GM23338 (cell line): ENCODE measurements at regions not wholly inside any gene's neighbourhood (a gene's known extent, or its start where the extent isn't known, plus 50 kb on each side); places are given as distances from the start of the nearest gene placed in this dataset.

Source experiments
- ATAC-seq: fragments of 200-7000 bp; cut with Tn5 transposase; 3 replicates; pipeline ENCODE4 v1.9.1; 2020
- DNase-seq: peaks from one replicate; pipeline ENCODE4 v3.0.0-alpha.2; 2015; ENCODE audit warnings: low spot score
- H2AFZ ChIP-seq: fragments of 200-600 bp; sonication (generic); 2 replicates; pipeline ENCODE4 v1.8.0; 2016; ENCODE audit warnings: antibody characterized with exemption, mild to moderate bottlenecking, moderate library complexity
- H3F3A ChIP-seq: fragments of 200-600 bp; sonication (generic); replicated peaks from 2 replicates; pipeline ENCODE4 v1.8.0; 2017; ENCODE audit warnings: antibody characterized with exemption, mixed run types, low read depth
- H3K27ac ChIP-seq: fragments of 200-600 bp; sonication (generic); 2 replicates; pipeline ENCODE4 v1.6.1; 2016; ENCODE audit warnings: low read depth
- H3K27me3 ChIP-seq: fragments of 200-600 bp; sonication (generic); 2 replicates; pipeline ENCODE4 v1.8.0; 2016; ENCODE audit warnings: mild to moderate bottlenecking, mixed run types, moderate library complexity; ENCODE audit not compliant: insufficient read depth
- H3K36me3 ChIP-seq: fragments of 200-600 bp; sonication (generic); 2 replicates; pipeline ENCODE4 v1.8.0; 2016; ENCODE audit warnings: mild to moderate bottlenecking; ENCODE audit not compliant: insufficient read depth
- H3K4me1 ChIP-seq: fragments of 200-600 bp; sonication (generic); 2 replicates; pipeline ENCODE4 v1.8.0; 2016; ENCODE audit warnings: mild to moderate bottlenecking, moderate library complexity; ENCODE audit not compliant: insufficient read depth
- H3K4me2 ChIP-seq: fragments of 200-600 bp; sonication (generic); 2 replicates; pipeline ENCODE4 v1.7.1; 2017; ENCODE audit warnings: mixed run types
- H3K4me3 ChIP-seq: fragments of 200-600 bp; sonication (generic); 2 replicates; pipeline ENCODE4 v1.6.1; 2016; ENCODE audit warnings: mixed run types
- H3K79me2 ChIP-seq: fragments of 200-600 bp; sonication (generic); replicated peaks from 2 replicates; pipeline ENCODE4 v1.8.0; 2017; ENCODE audit warnings: mild to moderate bottlenecking; ENCODE audit not compliant: insufficient read depth
- H3K9me2 ChIP-seq: fragments of 200-600 bp; sonication (generic); 2 replicates; pipeline ENCODE4 v1.8.0; 2017; ENCODE audit not compliant: insufficient read depth
- H4K20me1 ChIP-seq: fragments of 200-600 bp; sonication (generic); replicated peaks from 2 replicates; pipeline ENCODE4 v1.8.0; 2017; ENCODE audit warnings: mild to moderate bottlenecking; ENCODE audit not compliant: insufficient read depth
- H3K27ac Mint-ChIP-seq: 2 replicates; pipeline ENCODE4 v1.8.0; 2020; ENCODE audit warnings: inconsistent platforms, mild to moderate bottlenecking, moderate library complexity, mixed read lengths
- H3K27me3 Mint-ChIP-seq: 3 replicates; pipeline ENCODE4 v1.8.0; 2022; ENCODE audit warnings: low read depth, mild to moderate bottlenecking, moderate library complexity, mixed read lengths, inconsistent platforms; ENCODE audit not compliant: insufficient read depth, poor library complexity
- H3K36me3 Mint-ChIP-seq: 3 replicates; pipeline ENCODE4 v1.8.0; 2021; ENCODE audit warnings: low read depth, mild to moderate bottlenecking, inconsistent platforms, moderate library complexity, mixed read lengths
- H3K4me1 Mint-ChIP-seq: 3 replicates; pipeline ENCODE4 v1.8.0; 2020; ENCODE audit warnings: mild to moderate bottlenecking, inconsistent platforms, mixed read lengths
- H3K4me3 Mint-ChIP-seq: 3 replicates; pipeline ENCODE4 v1.8.0; 2021; ENCODE audit warnings: moderate library complexity, mild to moderate bottlenecking, inconsistent platforms, mixed read lengths
- H3K9me3 Mint-ChIP-seq: 3 replicates; pipeline ENCODE4 v1.8.0; 2020; ENCODE audit warnings: moderate library complexity, mild to moderate bottlenecking, inconsistent platforms, mixed read lengths
- EZH2 ChIP-seq: fragments of 200-600 bp; sonication (generic); IDR thresholded peaks from one replicate; pipeline ENCODE4 v1.8.0; 2017; ENCODE audit warnings: antibody characterized with exemption, mild to moderate bottlenecking, low read depth; ENCODE audit not compliant: unreplicated experiment
- JUNB ChIP-seq: IDR thresholded peaks from one replicate; pipeline ENCODE4 v1.6.1; 2016; ENCODE audit warnings: antibody characterized with exemption; ENCODE audit not compliant: unreplicated experiment
- NANOG ChIP-seq: IDR thresholded peaks from 2 replicates; pipeline ENCODE4 v1.6.1; 2016; ENCODE audit warnings: antibody characterized with exemption, borderline replicate concordance
- POLR2AphosphoS5 ChIP-seq: IDR thresholded peaks from 2 replicates; pipeline ENCODE4 v1.6.1; 2016; ENCODE audit warnings: antibody characterized with exemption, low read depth
- REST ChIP-seq: IDR thresholded peaks from one replicate; pipeline ENCODE4 v1.6.1; 2018; ENCODE audit warnings: antibody characterized with exemption; ENCODE audit not compliant: unreplicated experiment
- ZNF114 ChIP-seq: fragments of 250-450 bp; sonication (Bioruptor Pico); IDR thresholded peaks from 2 replicates; pipeline ENCODE4 v1.5.0; 2020; ENCODE audit warnings: mild to moderate bottlenecking, moderate library complexity
- ZNF331 ChIP-seq: fragments of 250-450 bp; sonication (Bioruptor Pico); IDR thresholded peaks from 2 replicates; pipeline ENCODE4 v1.5.0; 2020; ENCODE audit warnings: low read depth, mild to moderate bottlenecking, moderate library complexity
- ZNF462 ChIP-seq: fragments of 250-450 bp; sonication (Bioruptor Pico); IDR thresholded peaks from 2 replicates; pipeline ENCODE4 v1.5.0; 2020; ENCODE audit warnings: mild to moderate bottlenecking, moderate library complexity
- TF ChIP-seq, protein P1 (sequence below): IDR thresholded peaks from 2 replicates; pipeline ENCODE4 v1.6.1; 2016; ENCODE audit warnings: antibody characterized with exemption
- TF ChIP-seq, protein P2 (sequence below), 2 experiments: fragments of 200-600 bp in 1 of 2; sonication (generic) in 1 of 2; conservative IDR thresholded peaks; 2 replicates each; pipeline versions ENCODE4 v1.5.1 to v1.6.1; 2016 to 2017; ENCODE audit warnings: antibody characterized with exemption in 2 of 2, low read depth in 2 of 2, mild to moderate bottlenecking in 2 of 2, moderate library complexity in 1 of 2

- TF ChIP-seq ZNF462 (CRISPR knock-in tag) (no peak), JUNB (no peak)
These were observed 700.1 kb downstream of the QKI start (continued) for GRCh38 chr6:164114651-164115050.

DNA sequence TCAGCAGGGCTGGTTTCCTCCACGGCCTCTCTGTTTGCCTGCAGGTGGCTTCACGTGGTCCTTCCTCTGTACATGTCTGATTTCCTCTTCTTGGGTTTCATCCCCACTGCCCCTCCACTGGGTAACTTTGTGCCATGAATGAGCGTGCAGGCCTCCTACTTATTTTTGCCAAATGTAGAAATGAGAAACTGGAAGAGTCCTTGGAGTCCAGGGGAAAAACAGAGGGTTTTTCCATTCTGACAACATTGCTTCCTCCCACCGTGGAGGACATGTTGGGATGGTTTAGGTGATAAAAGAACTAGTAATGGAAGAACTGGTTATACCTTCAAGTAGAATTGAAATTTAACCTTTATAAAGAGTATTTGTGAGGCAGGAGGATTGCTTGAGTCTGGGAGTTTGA lies 699.5 kb downstream of the QKI start:
- H3K27ac Mint-ChIP-seq: no peak overlapping the region
- Histone ChIP-seq H4K20me1 (no peaks in the 10 kb centered on the region), H3K27ac (no peak overlapping the region), H3K9me2 (no peaks in the 10 kb centered on the region; the same call in none of the 2 replicates), H3F3A (no peaks in the 10 kb centered on the region), H3K4me3 (no peak overlapping the region), H2AFZ (0 out of 2 replicates have a peak overlapping the region, but pooled peaks have one; percentile 28), H3K36me3 (no peaks in the 10 kb centered on the region; the same call in 1 of the 2 replicates), H3K4me2 (no peak overlapping the region), H3K4me1 (no peaks in the 10 kb centered on the region), H3K27me3 (no peaks in the 10 kb centered on the region), H3K79me2 (no peaks in the 10 kb centered on the region)
- peaks cover 9% of the 10 kb centered on the region; the same call in 1 of the 3 replicates for H3K9me3 Mint-ChIP-seq
- ATAC-seq: no peak
- DNase-seq: no peak
- no peak overlapping the region for H3K4me3 Mint-ChIP-seq
- peaks cover 6% of the 10 kb centered on the region for H3K27me3 Mint-ChIP-seq
- H3K4me1 Mint-ChIP-seq: peaks cover 2% of the 10 kb centered on the region; the same call in 1 of the 3 replicates
- no peaks in the 10 kb centered on the region; the same call in 2 of the 3 replicates for H3K36me3 Mint-ChIP-seq
- TF ChIP-seq, protein P1, sequence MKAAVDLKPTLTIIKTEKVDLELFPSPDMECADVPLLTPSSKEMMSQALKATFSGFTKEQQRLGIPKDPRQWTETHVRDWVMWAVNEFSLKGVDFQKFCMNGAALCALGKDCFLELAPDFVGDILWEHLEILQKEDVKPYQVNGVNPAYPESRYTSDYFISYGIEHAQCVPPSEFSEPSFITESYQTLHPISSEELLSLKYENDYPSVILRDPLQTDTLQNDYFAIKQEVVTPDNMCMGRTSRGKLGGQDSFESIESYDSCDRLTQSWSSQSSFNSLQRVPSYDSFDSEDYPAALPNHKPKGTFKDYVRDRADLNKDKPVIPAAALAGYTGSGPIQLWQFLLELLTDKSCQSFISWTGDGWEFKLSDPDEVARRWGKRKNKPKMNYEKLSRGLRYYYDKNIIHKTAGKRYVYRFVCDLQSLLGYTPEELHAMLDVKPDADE: no peak
- TF ChIP-seq NANOG (no peak), ZNF114 (CRISPR knock-in tag) (no peak), ZNF331 (CRISPR knock-in tag) (no peak), EZH2 (no peak), POLR2AphosphoS5 (no peak), REST (no peak)
- TF ChIP-seq, protein P2, sequence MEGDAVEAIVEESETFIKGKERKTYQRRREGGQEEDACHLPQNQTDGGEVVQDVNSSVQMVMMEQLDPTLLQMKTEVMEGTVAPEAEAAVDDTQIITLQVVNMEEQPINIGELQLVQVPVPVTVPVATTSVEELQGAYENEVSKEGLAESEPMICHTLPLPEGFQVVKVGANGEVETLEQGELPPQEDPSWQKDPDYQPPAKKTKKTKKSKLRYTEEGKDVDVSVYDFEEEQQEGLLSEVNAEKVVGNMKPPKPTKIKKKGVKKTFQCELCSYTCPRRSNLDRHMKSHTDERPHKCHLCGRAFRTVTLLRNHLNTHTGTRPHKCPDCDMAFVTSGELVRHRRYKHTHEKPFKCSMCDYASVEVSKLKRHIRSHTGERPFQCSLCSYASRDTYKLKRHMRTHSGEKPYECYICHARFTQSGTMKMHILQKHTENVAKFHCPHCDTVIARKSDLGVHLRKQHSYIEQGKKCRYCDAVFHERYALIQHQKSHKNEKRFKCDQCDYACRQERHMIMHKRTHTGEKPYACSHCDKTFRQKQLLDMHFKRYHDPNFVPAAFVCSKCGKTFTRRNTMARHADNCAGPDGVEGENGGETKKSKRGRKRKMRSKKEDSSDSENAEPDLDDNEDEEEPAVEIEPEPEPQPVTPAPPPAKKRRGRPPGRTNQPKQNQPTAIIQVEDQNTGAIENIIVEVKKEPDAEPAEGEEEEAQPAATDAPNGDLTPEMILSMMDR (conservative IDR thresholded peaks at IDR 0.05; ENCODE audit: low read depth in 2 of 2): no peak
